Rectal smooth muscle tissue (tissue), 1 donor: ENCODE measurements at regions not wholly inside any gene's neighbourhood (a gene's known extent, or its start where the extent isn't known, plus 50 kb on each side); places are given as distances from the start of the nearest gene placed in this dataset.

Experiments
- H3K27ac ChIP-seq: one replicate; pipeline ENCODE4 v1.7.0; 2013; ENCODE audit warnings: low read depth, low read length, inconsistent platforms
- H3K27me3 ChIP-seq: one replicate; pipeline ENCODE4 v1.7.0; 2013; ENCODE audit warnings: low read length; ENCODE audit not compliant: control insufficient read depth, insufficient read depth
- H3K36me3 ChIP-seq: one replicate; pipeline ENCODE4 v1.7.0; 2013; ENCODE audit warnings: low read length; ENCODE audit not compliant: control insufficient read depth, insufficient read depth
- H3K4me1 ChIP-seq: one replicate; pipeline ENCODE4 v1.7.0; 2013; ENCODE audit warnings: low read length; ENCODE audit not compliant: control insufficient read depth, insufficient read depth
- H3K4me3 ChIP-seq: one replicate; pipeline ENCODE4 v1.7.0; 2013; ENCODE audit warnings: low read length
- H3K9ac ChIP-seq: one replicate; pipeline ENCODE4 v1.7.0; 2013; ENCODE audit warnings: low read length

DNA sequence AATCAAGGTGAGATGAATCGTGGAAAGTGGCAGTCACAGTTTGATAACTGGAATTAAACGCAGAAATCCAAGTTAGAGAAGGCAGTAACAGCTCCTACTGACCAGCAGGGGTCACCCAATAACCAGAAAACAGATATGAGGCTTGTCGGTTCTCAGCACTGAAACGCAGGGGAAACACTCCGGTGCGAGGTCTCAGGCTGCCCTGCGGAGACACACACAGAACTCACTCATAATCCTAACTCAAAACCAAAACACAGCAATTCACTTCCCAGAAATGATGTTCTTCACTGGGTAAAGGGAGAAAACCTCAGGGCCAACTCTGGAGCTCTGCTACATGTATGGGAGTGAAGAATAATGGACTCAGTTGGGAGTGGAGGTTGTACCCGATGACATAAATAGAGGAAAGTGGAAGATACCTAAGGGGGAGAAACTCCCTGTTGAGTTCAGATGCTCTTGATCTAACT, 384.4 kb downstream of the RAPGEF2 start:
- Histone ChIP-seq H3K4me1 (no peaks in the 10 kb centered on the region), H3K36me3 (no peaks in the 10 kb centered on the region), H3K9ac (no peak overlapping the region), H3K27me3 (no peaks in the 10 kb centered on the region), H3K4me3 (no peak overlapping the region), H3K27ac (no peak overlapping the region)

DNA sequence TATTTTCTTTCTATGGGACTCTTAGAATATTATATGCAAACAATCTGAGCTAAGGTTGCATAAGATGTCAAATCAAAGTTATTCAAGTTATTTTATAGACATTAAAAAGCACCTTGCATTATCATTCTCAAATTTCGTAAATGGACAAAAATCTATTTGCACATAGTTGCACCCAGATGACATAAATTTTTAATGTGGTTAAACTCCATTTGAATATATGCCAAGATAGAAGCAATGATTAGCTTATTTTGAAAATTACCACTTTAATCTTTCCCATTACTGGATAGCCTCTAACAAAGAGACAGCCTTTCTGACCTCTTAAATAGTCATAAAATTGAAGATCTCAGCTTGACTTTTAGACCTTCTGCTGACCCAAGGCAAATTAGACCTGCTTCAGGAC, 386.8 kb downstream of the RAPGEF2 start:
- no peaks in the 10 kb centered on the region for H3K36me3 ChIP-seq
- H3K27ac ChIP-seq = no peak overlapping the region
- H3K9ac ChIP-seq = no peak overlapping the region
- H3K27me3 ChIP-seq = no peaks in the 10 kb centered on the region
- H3K4me3 ChIP-seq = no peak overlapping the region
- H3K4me1 ChIP-seq = no peaks in the 10 kb centered on the region

DNA sequence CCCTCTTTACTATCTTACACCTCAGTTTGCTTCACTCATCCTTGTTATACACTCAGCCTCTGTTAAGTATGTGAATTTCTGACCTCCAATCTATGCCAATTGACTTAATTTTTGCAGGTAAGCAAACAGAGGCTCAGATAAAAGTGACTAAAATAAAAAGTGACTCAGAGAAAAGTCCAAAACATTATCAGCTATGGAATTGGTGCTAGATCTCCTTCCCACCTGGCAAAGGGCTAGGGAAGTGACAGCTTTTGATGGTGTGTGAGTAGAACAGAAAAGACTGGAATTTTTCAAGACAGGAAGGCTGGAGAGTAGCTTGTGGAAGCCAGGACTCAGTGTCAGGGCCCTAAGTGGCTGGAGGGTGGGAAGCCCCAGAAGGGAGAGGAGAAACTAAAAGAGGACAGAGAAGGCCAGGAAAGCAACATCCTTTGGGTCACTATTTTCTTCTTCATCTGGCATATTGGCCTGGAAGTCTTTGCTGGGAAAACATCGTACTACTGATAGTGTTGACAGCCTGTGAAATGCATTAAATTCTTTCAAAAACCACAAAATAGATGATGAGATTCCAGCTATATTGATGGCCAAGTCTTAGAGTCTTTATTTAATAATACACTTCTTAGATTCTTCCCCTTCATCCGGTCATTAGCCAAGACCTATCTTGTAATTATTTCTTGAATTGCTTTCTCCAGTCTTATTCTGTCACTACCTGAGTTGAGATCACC, 392.8 kb downstream of the RAPGEF2 start:
- no peaks in the 10 kb centered on the region for H3K4me1 ChIP-seq
- no peak overlapping the region for H3K4me3 ChIP-seq
- no peaks in the 10 kb centered on the region for H3K27me3 ChIP-seq
- H3K27ac ChIP-seq = no peak overlapping the region
- no peak overlapping the region for H3K9ac ChIP-seq
- H3K36me3 ChIP-seq = no peaks in the 10 kb centered on the region

DNA sequence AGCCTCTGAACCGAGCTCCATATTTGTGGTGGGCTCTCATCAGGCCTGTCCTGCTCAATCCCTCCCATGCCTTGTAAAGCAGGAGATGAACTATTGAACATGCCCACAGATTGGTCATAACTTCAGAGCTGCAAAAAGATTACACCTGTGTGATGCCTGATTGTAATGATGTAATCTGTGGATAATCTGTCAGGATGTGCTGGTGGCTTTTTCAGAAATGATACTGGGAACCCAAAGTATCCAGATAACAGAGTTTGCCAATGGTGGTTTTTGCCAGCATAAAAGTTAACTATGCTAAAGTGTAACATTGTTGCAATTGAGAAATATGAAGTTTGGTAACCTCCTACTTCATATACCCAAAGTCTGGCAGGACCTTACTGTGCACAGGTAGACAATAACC, 393.4 kb downstream of the RAPGEF2 start:
- Histone ChIP-seq H3K9ac (no peak overlapping the region), H3K4me1 (no peaks in the 10 kb centered on the region)

DNA sequence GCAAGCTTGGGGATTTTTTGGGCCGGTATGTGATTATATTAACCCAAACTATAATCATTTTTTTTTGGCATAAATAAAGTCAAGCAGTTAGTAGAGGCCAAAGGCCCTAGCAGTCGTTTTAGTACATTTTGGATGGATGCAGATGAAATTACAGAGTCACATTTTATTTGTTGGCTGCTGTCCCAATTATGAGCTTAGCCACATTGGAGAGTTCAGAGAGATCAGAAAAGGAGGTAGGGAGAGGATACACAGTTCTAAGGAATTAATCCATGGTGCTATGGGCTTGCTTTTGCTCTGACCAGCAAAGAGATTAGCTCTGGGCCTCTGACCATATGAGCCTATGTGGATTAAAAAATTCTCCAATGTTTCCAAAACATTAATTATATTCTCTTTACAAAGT, 395.1 kb downstream of the RAPGEF2 start:
- no peak overlapping the region for H3K9ac ChIP-seq
- H3K4me1 ChIP-seq = no peaks in the 10 kb centered on the region
- H3K27ac ChIP-seq = no peak overlapping the region
- no peaks in the 10 kb centered on the region for H3K27me3 ChIP-seq
- H3K4me3 ChIP-seq = no peak overlapping the region
- no peaks in the 10 kb centered on the region for H3K36me3 ChIP-seq

More for the DNA sequence above, 393.4 kb downstream of the RAPGEF2 start:
- Histone ChIP-seq H3K36me3 (no peaks in the 10 kb centered on the region), H3K27ac (no peak overlapping the region), H3K4me3 (no peak overlapping the region), H3K27me3 (no peaks in the 10 kb centered on the region)

DNA sequence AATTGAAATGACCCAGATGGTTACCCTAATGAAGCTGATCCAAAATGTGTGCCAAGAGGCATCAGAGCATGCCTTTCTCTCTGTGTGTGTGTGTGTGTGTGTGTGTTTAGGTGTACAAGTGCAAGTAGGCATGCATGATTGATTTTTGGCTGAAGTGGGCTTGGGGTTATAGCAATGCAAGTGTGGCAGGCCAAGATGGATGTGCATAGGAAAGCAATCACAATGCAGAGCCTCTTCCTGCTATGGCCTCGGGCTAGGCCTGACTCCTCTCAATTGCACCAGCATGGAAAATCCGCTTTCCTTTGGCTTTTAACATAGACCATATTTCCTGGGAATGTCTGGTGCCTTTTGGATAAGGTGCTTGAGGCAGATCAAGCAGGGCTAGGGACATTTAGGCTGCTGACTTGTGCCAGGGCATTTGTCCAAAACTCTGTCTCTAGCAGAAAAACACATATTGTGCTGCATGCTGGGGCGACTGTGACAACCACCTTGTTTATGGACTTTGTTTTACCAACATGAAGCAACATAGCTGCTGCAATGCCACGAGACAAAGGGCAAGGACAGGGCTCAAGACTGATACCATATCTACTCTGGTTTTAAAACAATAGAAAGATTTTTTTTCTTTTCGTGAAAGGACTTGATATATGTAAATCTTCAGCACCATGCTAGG, 395.7 kb downstream of the RAPGEF2 start:
- Histone ChIP-seq H3K27me3 (no peaks in the 10 kb centered on the region), H3K4me1 (no peaks in the 10 kb centered on the region), H3K36me3 (no peaks in the 10 kb centered on the region), H3K9ac (no peak overlapping the region), H3K27ac (no peak overlapping the region), H3K4me3 (no peak overlapping the region)

DNA sequence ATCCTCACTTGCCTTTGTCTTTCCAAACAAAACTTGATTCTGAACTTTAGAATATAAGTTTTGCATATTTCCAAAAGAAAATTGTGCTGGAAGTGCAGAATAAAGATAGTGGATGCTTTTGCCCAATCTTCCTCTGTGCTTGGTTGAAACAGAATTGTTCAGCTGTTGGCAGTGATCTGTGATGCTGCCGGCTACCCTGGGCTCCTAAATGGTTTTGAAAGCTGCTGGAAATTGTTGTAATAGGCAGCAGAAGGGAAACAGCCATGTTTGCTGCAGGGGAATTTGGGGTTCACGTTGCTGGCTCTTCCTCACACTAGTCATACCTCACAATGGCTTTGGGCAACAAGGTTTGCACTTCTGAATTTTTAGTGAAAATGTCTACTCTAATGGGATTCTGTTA, 398.0 kb downstream of the RAPGEF2 start:
- Histone ChIP-seq H3K36me3 (no peaks in the 10 kb centered on the region), H3K27ac (no peak overlapping the region), H3K4me1 (no peaks in the 10 kb centered on the region), H3K27me3 (no peaks in the 10 kb centered on the region), H3K9ac (no peak overlapping the region), H3K4me3 (no peak overlapping the region)

DNA sequence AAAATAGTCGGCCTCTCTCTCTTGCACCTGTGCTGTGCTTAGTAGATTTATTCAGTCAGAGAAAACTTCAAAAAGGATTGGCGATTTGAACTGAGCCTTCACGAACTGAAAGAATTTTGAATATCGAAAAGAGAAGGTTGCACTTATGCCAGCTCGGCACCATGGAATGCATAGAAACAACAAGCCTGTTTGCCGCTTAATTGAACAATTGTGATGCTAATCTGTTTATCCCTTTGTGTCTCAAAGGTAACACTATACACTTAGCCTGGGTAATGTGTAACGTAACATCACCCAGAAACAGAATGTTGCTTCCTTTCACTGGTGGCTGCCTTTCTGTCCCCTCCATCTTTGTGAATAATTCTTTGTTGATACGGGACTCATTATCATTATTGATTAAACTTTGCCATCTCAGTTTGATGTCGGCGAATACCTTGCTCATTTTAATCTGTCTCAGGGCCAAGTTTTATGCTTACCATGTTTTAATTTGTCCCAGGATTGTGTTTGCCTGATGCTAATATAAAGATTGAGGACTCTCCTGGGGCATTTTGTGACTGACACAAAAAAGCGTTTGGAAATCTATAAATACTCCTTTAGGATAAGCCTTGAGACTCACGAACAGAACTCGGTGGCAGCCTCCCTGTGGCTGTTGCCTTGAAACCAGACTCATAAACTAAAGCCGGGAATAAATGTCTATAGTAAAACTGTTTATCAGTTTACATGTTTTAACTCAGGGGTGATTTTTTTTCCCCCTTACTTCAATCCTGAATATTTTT, 400.5 kb downstream of the RAPGEF2 start:
- Histone ChIP-seq H3K27ac (no peak overlapping the region), H3K4me3 (no peak overlapping the region), H3K36me3 (no peaks in the 10 kb centered on the region), H3K27me3 (no peaks in the 10 kb centered on the region), H3K9ac (no peak overlapping the region), H3K4me1 (no peaks in the 10 kb centered on the region)

DNA sequence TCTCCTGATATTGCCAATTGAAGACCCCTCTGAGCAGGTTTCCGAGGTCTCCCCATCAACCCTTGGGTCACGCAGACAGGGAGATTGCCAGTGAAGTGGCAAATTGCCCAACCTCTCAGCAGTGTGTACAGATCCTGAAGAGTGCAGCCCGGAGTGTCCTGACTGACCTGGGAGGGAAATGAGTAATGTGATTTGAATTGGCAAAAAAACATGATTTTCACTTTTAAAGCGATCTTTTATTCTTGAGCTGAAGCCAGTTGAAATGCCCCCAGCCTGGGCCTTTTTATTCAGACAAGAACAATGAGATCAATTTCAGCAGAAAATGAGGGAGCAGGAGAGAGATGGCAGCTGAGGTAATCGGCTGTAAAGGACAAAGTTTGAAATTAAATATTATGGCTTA, 401.8 kb downstream of the RAPGEF2 start:
- no peak overlapping the region for H3K4me3 ChIP-seq

DNA sequence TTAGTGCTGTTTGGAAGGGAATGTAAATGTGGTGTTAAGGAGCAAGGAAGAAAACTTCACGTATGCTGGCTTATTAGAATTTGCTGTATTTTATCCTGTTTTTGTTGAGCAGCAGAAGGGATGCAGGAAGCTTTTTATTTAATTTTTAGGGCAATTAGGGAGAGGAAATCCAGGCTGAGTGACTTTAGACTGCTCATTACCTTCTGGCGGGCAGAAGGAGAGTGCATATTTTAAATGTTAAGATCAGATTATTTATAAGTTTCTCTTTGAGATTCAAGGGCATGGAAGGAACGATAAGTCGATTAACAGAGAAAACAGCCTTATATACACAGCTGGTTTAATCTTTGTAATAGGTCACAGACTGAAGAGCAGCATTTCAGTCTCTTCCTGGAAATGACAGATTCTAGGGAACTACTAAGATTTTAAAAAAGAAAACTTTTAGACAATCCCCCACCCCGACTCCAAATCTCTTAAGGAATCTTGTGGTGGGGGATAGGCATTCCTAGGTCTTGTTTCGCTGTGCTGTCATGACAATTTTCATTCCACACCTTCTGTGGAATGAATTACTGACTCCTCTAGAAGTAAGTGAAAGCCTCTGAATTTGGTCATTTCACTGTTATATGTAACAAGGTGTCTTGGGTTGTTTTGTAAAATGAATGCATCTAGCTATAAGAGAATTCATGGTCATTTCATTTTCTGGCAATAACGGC, 402.5 kb downstream of the RAPGEF2 start:
- no peaks in the 10 kb centered on the region for H3K36me3 ChIP-seq
- H3K27ac ChIP-seq = no peak overlapping the region
- H3K4me3 ChIP-seq = no peak overlapping the region
- no peaks in the 10 kb centered on the region for H3K4me1 ChIP-seq
- no peaks in the 10 kb centered on the region for H3K27me3 ChIP-seq
- no peak overlapping the region for H3K9ac ChIP-seq

More for the DNA sequence above, 401.8 kb downstream of the RAPGEF2 start:
- H3K36me3 ChIP-seq = no peaks in the 10 kb centered on the region
- H3K27ac ChIP-seq = no peak overlapping the region
- no peaks in the 10 kb centered on the region for H3K4me1 ChIP-seq
- H3K9ac ChIP-seq = no peak overlapping the region
- H3K27me3 ChIP-seq = no peaks in the 10 kb centered on the region

DNA sequence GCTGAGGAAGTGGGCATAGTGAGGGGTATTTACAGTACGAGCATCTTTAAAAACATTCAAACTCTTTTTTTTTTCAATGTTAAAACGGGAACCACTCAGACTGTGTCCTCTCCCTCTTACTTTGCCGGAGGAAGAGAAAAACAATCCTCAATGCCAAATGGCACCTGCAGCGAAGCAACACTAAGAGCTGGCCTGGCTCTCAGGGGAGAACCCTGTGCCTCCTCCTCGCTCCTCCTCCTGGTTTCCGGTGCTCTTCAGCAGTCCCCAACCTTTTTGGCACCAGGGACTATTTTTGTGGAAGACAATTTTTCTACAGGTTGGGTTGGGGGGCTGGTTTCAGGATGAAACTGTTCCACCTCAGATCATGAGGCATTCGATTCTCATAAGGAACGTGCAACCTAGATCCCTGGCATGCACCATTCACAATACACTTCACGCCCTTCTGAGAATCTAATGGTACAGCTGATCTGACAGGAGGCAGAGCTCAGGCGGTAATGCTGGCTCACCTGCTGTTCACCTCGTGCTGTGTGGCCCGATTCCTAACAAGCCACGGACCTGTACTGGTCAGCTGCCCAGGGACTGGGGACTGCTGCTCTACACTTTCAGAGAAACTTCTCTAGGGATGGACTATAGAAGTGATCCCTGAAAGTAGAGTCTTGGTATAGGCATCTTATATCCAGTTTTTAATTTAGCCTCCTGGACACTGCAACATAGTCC, 404.1 kb downstream of the RAPGEF2 start:
- H3K27ac ChIP-seq = no peak overlapping the region
- H3K4me1 ChIP-seq = no peaks in the 10 kb centered on the region
- no peaks in the 10 kb centered on the region for H3K36me3 ChIP-seq
- no peak overlapping the region for H3K4me3 ChIP-seq
- H3K27me3 ChIP-seq = no peaks in the 10 kb centered on the region
- no peak overlapping the region for H3K9ac ChIP-seq
